Upper lobe of right lung (tissue), 1 donor: ENCODE measurements at regions not wholly inside any gene's neighbourhood (a gene's known extent, or its start where the extent isn't known, plus 50 kb on each side); places are given as distances from the start of the nearest gene placed in this dataset.
"Not testable (repeated sequence)": the region's sequence is repeated elsewhere in the genome, so short reads cannot be mapped to it uniquely, and the experiment has no call there.

Experiments used
- ATAC-seq: fragments of 200-7000 bp; cut with Tn5 transposase; one replicate; pipeline ENCODE4 v1.9.1; 2020; ENCODE audit warnings: mild to moderate bottlenecking, moderate library complexity
- DNase-seq: peaks from one replicate; pipeline ENCODE4 v3.0.0-alpha.2; 2020
- H3K27ac ChIP-seq: fragments of 200-600 bp; one replicate; pipeline ENCODE4 v1.8.0; 2022
- H3K27me3 ChIP-seq: fragments of 200-600 bp; one replicate; pipeline ENCODE4 v1.8.0; 2022; ENCODE audit warnings: mild to moderate bottlenecking
- H3K36me3 ChIP-seq: fragments of 200-600 bp; one replicate; pipeline ENCODE4 v1.8.0; 2022
- H3K4me1 ChIP-seq: fragments of 200-600 bp; one replicate; pipeline ENCODE4 v1.8.0; 2022
- H3K4me3 ChIP-seq: fragments of 200-600 bp; one replicate; pipeline ENCODE4 v1.8.0; 2022; ENCODE audit warnings: mild to moderate bottlenecking
- H3K9me3 ChIP-seq: fragments of 200-600 bp; one replicate; pipeline ENCODE4 v1.8.0; 2022
- intact Hi-C: fragments of 100-400 bp; cut with DNase I; formaldehyde crosslinking; loops from one replicate; pipeline ENCODE4 v1.11.0; 2022
- TF ChIP-seq, protein P1 (sequence below): fragments of 200-600 bp; IDR thresholded peaks from one replicate; pipeline ENCODE4 v1.8.0; 2022; ENCODE audit warnings: antibody characterized with exemption
- donor health status: DM: no; HTN: yes; CAD: no; lungs with severe emphysema.

DNA sequence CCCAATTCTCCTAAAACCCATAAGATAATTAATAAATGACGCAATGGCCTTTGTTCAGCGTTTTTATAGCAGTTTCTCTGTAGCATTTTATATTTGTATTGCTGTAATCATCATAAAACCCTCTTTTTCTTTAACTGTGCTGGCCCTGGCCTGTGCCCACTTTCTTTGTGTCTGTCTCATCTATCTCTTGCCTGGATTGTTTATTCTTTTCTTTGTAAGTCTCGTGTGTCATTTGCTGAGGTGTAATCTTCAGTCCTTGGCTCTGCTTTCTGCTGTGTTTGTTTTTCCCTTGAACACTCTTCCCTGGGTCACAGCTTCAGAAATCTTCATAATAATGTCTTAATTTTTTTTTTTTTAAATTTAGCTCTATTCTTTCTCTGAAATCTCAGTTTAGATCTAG lies 525.8 kb upstream of the LINC00305 start:
- Histone ChIP-seq H3K36me3 (no peaks in the 10 kb centered on the region), H3K9me3 (no peaks in the 10 kb centered on the region), H3K27me3 (no peaks in the 10 kb centered on the region), H3K4me3 (no peak overlapping the region), H3K27ac (no peak overlapping the region), H3K4me1 (no peaks in the 10 kb centered on the region)
- DNase-seq (no peak), ATAC-seq (no peak)
- intact Hi-C loops = no loop called here
- TF ChIP-seq, protein P1, sequence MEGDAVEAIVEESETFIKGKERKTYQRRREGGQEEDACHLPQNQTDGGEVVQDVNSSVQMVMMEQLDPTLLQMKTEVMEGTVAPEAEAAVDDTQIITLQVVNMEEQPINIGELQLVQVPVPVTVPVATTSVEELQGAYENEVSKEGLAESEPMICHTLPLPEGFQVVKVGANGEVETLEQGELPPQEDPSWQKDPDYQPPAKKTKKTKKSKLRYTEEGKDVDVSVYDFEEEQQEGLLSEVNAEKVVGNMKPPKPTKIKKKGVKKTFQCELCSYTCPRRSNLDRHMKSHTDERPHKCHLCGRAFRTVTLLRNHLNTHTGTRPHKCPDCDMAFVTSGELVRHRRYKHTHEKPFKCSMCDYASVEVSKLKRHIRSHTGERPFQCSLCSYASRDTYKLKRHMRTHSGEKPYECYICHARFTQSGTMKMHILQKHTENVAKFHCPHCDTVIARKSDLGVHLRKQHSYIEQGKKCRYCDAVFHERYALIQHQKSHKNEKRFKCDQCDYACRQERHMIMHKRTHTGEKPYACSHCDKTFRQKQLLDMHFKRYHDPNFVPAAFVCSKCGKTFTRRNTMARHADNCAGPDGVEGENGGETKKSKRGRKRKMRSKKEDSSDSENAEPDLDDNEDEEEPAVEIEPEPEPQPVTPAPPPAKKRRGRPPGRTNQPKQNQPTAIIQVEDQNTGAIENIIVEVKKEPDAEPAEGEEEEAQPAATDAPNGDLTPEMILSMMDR = no peak

DNA sequence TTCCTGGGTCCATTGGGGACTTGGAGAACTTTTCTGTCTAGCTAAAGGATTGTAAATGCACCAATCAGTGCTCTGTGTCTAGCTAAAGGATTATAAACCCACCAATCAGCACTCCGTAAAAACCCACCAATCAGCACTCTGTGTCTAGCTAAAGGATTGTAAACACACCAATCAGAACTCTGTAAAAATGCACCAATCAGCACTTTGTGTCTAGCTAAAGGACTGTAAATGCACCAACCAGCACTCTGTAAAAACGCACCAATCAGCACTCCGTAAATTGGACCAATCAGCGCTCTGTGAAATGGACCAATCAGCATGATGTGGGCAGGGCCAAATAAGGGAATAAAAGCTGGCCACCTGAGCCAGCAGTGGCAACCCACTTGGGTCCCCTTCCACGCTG lies 522.4 kb upstream of the LINC00305 start:
- H3K36me3 ChIP-seq, H3K27me3 ChIP-seq, H3K27ac ChIP-seq, ATAC-seq, H3K4me1 ChIP-seq, DNase-seq, intact Hi-C loops, H3K9me3 ChIP-seq, H3K4me3 ChIP-seq: not testable (repeated sequence)

DNA sequence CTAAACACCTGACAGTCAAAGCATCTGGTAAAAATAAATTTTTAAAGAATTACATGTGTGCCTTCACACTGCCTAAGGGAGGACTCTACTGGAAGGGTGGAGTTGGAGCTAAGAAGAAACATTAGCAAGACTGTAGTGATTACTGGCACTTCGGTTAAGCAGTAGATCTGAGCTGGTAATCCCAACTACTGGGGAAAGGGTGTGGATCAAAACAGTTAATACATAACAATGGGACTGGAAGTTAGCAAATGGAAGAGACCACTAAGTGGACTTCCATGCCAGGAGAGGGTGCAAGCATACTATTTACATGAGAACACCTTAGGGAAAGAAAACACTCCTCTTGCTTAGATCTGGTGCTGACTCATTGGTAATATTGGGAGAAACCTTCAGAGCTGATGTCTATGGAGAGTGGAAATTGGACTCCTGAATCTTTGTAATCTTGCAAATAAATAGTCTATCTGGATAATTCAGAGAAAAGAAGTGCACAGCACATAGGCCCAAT lies 519.6 kb upstream of the LINC00305 start:
- TF ChIP-seq, protein P1 = no peak
- Histone ChIP-seq H3K36me3 (no peaks in the 10 kb centered on the region), H3K27ac (no peak overlapping the region), H3K9me3 (no peaks in the 10 kb centered on the region), H3K27me3 (no peaks in the 10 kb centered on the region), H3K4me1 (no peaks in the 10 kb centered on the region), H3K4me3 (no peak overlapping the region)
- DNase-seq = no peak
- intact Hi-C loops = no loop called here
- no peak for ATAC-seq

DNA sequence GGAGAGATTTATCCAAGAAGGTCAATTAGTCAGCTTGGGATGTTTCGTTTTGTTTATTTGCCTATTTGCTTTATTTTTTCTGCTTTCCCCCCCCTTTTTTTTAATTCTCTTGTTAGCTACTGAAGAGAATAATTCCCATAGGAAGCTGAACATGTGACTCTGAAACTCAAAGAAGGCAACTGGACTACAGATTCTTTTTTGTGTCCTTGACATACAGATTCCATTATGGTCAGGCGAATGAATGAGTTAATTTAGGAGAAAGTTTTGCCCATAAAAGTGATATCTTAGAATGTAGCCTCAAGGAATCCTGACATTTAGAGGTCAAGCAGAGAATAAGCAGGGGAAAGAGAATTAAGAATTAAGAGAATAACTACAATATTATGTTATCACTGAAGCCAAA lies 514.2 kb upstream of the LINC00305 start:
- DNase-seq = no peak
- H3K4me1 ChIP-seq = no peaks in the 10 kb centered on the region
- ATAC-seq = no peak
- H3K27me3 ChIP-seq = no peaks in the 10 kb centered on the region
- H3K9me3 ChIP-seq = no peaks in the 10 kb centered on the region
- intact Hi-C loops = no loop called here
- no peak overlapping the region for H3K27ac ChIP-seq
- H3K4me3 ChIP-seq = no peak overlapping the region
- H3K36me3 ChIP-seq = no peaks in the 10 kb centered on the region
- TF ChIP-seq, protein P1 = no peak

DNA sequence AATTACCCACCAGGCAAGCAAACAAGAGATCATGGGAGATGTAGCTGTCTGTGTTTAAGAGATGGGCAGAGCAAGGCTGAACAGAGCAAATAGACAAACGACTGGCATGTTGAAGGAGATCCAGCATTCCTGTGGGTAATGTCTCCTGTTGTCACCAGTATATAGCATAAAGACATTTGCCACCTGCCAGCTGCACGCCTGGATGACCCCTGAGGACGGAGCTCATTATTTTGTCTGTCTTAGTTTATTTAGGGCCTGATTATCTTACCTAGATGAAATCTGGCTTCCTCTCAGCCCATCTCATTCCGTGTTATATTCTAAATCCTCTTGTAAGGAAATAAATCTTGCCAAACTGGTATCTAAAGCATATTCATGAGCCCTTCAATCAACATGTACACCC lies 510.3 kb upstream of the LINC00305 start:
- no peak overlapping the region for H3K4me3 ChIP-seq
- H3K4me1 ChIP-seq = no peaks in the 10 kb centered on the region
- no peak overlapping the region for H3K27ac ChIP-seq
- ATAC-seq (no peak), DNase-seq (no peak)
- H3K36me3 ChIP-seq = no peaks in the 10 kb centered on the region
- intact Hi-C loops = no loop called here
- TF ChIP-seq, protein P1 = no peak
- H3K9me3 ChIP-seq = no peaks in the 10 kb centered on the region
- H3K27me3 ChIP-seq = no peaks in the 10 kb centered on the region

DNA sequence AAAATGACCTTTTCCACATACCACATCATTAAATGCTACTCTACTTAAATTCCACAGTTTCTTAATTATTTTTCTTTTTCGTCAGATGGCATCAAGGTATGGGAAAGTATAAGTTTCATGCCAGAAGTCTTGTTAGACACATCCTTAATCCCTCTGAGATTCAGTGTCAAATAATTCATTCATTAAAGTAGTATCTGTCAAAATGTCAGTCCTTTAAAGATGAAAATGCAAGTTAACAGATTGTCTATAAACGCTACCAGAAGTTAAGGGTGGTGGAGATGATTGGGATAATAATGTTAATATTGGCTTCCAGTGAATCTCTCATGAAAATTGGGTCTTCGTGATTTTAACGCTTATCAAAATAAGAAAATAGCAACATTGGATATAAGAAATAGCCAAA lies 504.2 kb upstream of the LINC00305 start:
- Histone ChIP-seq H3K9me3 (no peaks in the 10 kb centered on the region), H3K36me3 (no peaks in the 10 kb centered on the region), H3K27me3 (no peaks in the 10 kb centered on the region), H3K4me1 (no peaks in the 10 kb centered on the region), H3K27ac (no peak overlapping the region), H3K4me3 (no peak overlapping the region)
- TF ChIP-seq, protein P1 = no peak
- ATAC-seq (no peak), DNase-seq (no peak)
- intact Hi-C loops = no loop called here
